Uterus (tissue), 3 donors: ENCODE measurements at regions not wholly inside any gene's neighbourhood (a gene's known extent, or its start where the extent isn't known, plus 50 kb on each side); places are given as distances from the start of the nearest gene placed in this dataset.

Source experiments
- DNase-seq, 2 donors: peaks; one replicate each; pipeline ENCODE4 v3.0.0-alpha.2; 2019 to 2020
- H3K27ac ChIP-seq, 2 donors: fragments of 200-600 bp; sonication (generic); 1 replicate in 1 of 2; 2 replicates in 1 of 2; pipeline ENCODE4 v1.5.1; 2016 to 2018
- H3K27me3 ChIP-seq, 2 donors: fragments of 200-600 bp; sonication (generic); one replicate each; pipeline ENCODE4 v1.5.1; 2018 to 2019; ENCODE audit warnings: control low read depth in 1 of 2
- H3K36me3 ChIP-seq, 2 donors: fragments of 200-600 bp; sonication (generic); one replicate each; pipeline ENCODE4 v1.5.1; 2019; ENCODE audit warnings: control low read depth in 1 of 2
- H3K4me1 ChIP-seq, 2 donors: fragments of 200-600 bp; sonication (generic); one replicate each; pipeline ENCODE4 v1.5.1; 2018 to 2019; ENCODE audit warnings: control low read depth in 1 of 2
- H3K4me3 ChIP-seq, 2 donors: fragments of 200-600 bp; sonication (generic); 1 replicate in 1 of 2; 2 replicates in 1 of 2; pipeline ENCODE4 v1.5.1; 2018 to 2019; ENCODE audit warnings: mild to moderate bottlenecking in 1 of 2
- H3K9me3 ChIP-seq, 2 donors: fragments of 200-600 bp; sonication (generic); one replicate each; pipeline ENCODE4 v1.5.1; 2019; ENCODE audit warnings: control low read depth in 1 of 2
- POLR2A ChIP-seq, 2 donors: fragments of 450-650 bp; IDR thresholded peaks; one replicate each; pipeline ENCODE4 v1.6.1; 2016; ENCODE audit warnings: antibody characterized with exemption in 2 of 2, mild to moderate bottlenecking in 1 of 2, moderate library complexity in 1 of 2
- intact Hi-C: fragments of 100-400 bp; cut with DNase I; formaldehyde crosslinking; loops from one replicate; pipeline ENCODE4 v1.15.1; 2023; ENCODE audit warnings: low total_unique reads
- TF ChIP-seq, protein P1 (sequence below), 4 experiments: fragments of 200-600 bp in 2 of 4; fragments of 450-650 bp in 2 of 4; sonication (generic) in 2 of 4; IDR thresholded peaks; one replicate each; pipeline ENCODE4 v1.5.1; 2016 to 2019; ENCODE audit warnings: antibody characterized with exemption in 4 of 4, mild to moderate bottlenecking in 2 of 4, moderate library complexity in 1 of 4
- donor health status: DM: yes; HTN: yes; CAD: no.

- no peak overlapping the region for H3K4me3 ChIP-seq
These were observed 221.1 kb upstream of the EDNRB start for GRCh38 chr13:78139765-78140164.

GRCh38 chr13:78138756-78139155 lies 220.1 kb upstream of the EDNRB start:
- no peaks in the 10 kb centered on the region for H3K9me3 ChIP-seq
- intact Hi-C loops = no loop called here
- DNase-seq = no peak
- H3K27ac ChIP-seq = no peak overlapping the region
- H3K4me3 ChIP-seq = no peak overlapping the region
- H3K27me3 ChIP-seq = no peaks in the 10 kb centered on the region
- no peak for TF ChIP-seq POLR2A (IDR thresholded peaks at IDR 0.05)
- TF ChIP-seq, protein P1, sequence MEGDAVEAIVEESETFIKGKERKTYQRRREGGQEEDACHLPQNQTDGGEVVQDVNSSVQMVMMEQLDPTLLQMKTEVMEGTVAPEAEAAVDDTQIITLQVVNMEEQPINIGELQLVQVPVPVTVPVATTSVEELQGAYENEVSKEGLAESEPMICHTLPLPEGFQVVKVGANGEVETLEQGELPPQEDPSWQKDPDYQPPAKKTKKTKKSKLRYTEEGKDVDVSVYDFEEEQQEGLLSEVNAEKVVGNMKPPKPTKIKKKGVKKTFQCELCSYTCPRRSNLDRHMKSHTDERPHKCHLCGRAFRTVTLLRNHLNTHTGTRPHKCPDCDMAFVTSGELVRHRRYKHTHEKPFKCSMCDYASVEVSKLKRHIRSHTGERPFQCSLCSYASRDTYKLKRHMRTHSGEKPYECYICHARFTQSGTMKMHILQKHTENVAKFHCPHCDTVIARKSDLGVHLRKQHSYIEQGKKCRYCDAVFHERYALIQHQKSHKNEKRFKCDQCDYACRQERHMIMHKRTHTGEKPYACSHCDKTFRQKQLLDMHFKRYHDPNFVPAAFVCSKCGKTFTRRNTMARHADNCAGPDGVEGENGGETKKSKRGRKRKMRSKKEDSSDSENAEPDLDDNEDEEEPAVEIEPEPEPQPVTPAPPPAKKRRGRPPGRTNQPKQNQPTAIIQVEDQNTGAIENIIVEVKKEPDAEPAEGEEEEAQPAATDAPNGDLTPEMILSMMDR (IDR thresholded peaks at IDR 0.05) = no peak
- H3K4me1 ChIP-seq = no peaks in the 10 kb centered on the region
- H3K36me3 ChIP-seq = no peaks in the 10 kb centered on the region

More at GRCh38 chr13:78139765-78140164, 221.1 kb upstream of the EDNRB start:
- TF ChIP-seq, protein P1 (IDR thresholded peaks at IDR 0.05) = no peak
- TF ChIP-seq POLR2A (IDR thresholded peaks at IDR 0.05) = no peak
- Histone ChIP-seq H3K4me1 (no peaks in the 10 kb centered on the region), H3K36me3 (no peaks in the 10 kb centered on the region), H3K27me3 (no peaks in the 10 kb centered on the region), H3K9me3 (no peaks in the 10 kb centered on the region), H3K27ac (no peak overlapping the region)
- intact Hi-C loops = no loop called here
- no peak for DNase-seq

GRCh38 chr13:78137404-78138142 lies 218.9 kb upstream of the EDNRB start:
- H3K27me3 ChIP-seq = no peaks in the 10 kb centered on the region
- intact Hi-C loops = no loop called here
- H3K27ac ChIP-seq = no peak overlapping the region
- no peaks in the 10 kb centered on the region for H3K4me1 ChIP-seq
- H3K36me3 ChIP-seq = no peaks in the 10 kb centered on the region
- H3K9me3 ChIP-seq = no peaks in the 10 kb centered on the region
- TF ChIP-seq POLR2A (IDR thresholded peaks at IDR 0.05) = no peak
- TF ChIP-seq, protein P1 (IDR thresholded peaks at IDR 0.05) = peak; percentile 47 to 52 (median 52)
- no peak overlapping the region for H3K4me3 ChIP-seq
- DNase-seq = no peak

GRCh38 chr13:78136966-78137365 lies 218.3 kb upstream of the EDNRB start:
- DNase-seq = no peak
- Histone ChIP-seq H3K4me1 (no peaks in the 10 kb centered on the region), H3K27me3 (no peaks in the 10 kb centered on the region), H3K4me3 (no peak overlapping the region), H3K27ac (no peak overlapping the region), H3K36me3 (no peaks in the 10 kb centered on the region), H3K9me3 (no peaks in the 10 kb centered on the region)
- TF ChIP-seq POLR2A (IDR thresholded peaks at IDR 0.05) = no peak
- TF ChIP-seq, protein P1 (IDR thresholded peaks at IDR 0.05) = no peak
- intact Hi-C loops = no loop called here

DNA sequence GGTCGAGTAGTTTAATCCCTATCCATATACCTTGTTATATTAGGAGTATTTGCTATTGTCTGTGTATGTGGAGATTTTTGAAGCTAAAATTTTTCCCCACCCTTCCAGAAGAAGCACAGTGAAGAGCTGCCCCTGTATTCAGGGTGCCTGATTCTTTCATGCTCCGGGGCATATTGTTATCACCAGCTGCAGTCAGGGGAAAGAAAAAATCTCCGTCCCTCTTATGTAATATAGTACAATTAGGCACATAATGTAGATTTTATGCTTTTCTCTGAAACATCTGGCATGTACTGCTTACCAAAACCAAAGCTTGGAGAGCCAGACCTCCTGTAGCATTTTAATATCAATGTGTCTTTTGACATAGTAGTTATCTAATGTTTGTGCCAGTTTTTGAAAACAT lies 214.9 kb upstream of the EDNRB start:
- H3K4me1 ChIP-seq = no peaks in the 10 kb centered on the region
- H3K27ac ChIP-seq = no peak overlapping the region
- H3K9me3 ChIP-seq = no peaks in the 10 kb centered on the region
- no peak overlapping the region for H3K4me3 ChIP-seq
- no peaks in the 10 kb centered on the region for H3K36me3 ChIP-seq
- no peaks in the 10 kb centered on the region for H3K27me3 ChIP-seq
- intact Hi-C loops = no loop called here
- DNase-seq = no peak
- no peak for TF ChIP-seq POLR2A (IDR thresholded peaks at IDR 0.05)
- TF ChIP-seq, protein P1 (IDR thresholded peaks at IDR 0.05) = no peak
